ENCODE measurements at regions not wholly inside any gene's neighbourhood (a gene's known extent, or its start where the extent isn't known, plus 50 kb on each side); places are given as distances from the start of the nearest gene placed in this dataset.

- TF ChIP-seq CTCF (IDR thresholded peaks at IDR 0.05; ENCODE audit: insufficient read depth, low read length, poor library complexity, severe bottlenecking): no peak
- TF ChIP-seq EZH2phosphoT487 (conservative IDR thresholded peaks at IDR 0.05; ENCODE audit: low read length): no peak
These were observed 690.8 kb upstream of the PHF14 start for GRCh38 chr7:10282909-10283308.
